Activated CD4-positive, alpha-beta memory T cell treated with anti-CD3 and anti-CD28 coated beads, Interleukin-2, amount 10 ng/mL, durations not matched to agents 7 days and 5 days (primary cell): ENCODE measurements at regions not wholly inside any gene's neighbourhood (a gene's known extent, or its start where the extent isn't known, plus 50 kb on each side); places are given as distances from the start of the nearest gene placed in this dataset.

Experiments used
- CTCF ChIA-PET: fragments of 350-600 bp; sonication (Branson Sonifier 250); formaldehyde crosslinking; loops from one replicate; lab custom pipeline; 2021; ENCODE audit warnings: antibody characterized with exemption, inconsistent platforms; lab: Charles Lee
- POLR2A ChIA-PET: fragments of 350-600 bp; sonication (Branson Sonifier 250); formaldehyde crosslinking; loops from one replicate; lab custom pipeline; 2021; ENCODE audit warnings: antibody characterized with exemption; lab: Charles Lee
- DNase-seq: peaks from one replicate; pipeline ENCODE4 v3.0.0-alpha.2; 2020
- H3K27ac Mint-ChIP-seq: one replicate; pipeline ENCODE4 v1.8.0; 2021; ENCODE audit warnings: mild to moderate bottlenecking, mixed read lengths
- H3K27me3 Mint-ChIP-seq: one replicate; pipeline ENCODE4 v1.8.0; 2021; ENCODE audit warnings: mixed read lengths
- H3K36me3 Mint-ChIP-seq: one replicate; pipeline ENCODE4 v1.8.0; 2021; ENCODE audit warnings: low read depth, mixed read lengths
- H3K4me1 Mint-ChIP-seq: one replicate; pipeline ENCODE4 v1.8.0; 2021; ENCODE audit warnings: mixed read lengths
- H3K4me3 Mint-ChIP-seq: one replicate; pipeline ENCODE4 v1.8.0; 2021; ENCODE audit warnings: mild to moderate bottlenecking, mixed read lengths
- H3K9me3 Mint-ChIP-seq: one replicate; pipeline ENCODE4 v1.8.0; 2021; ENCODE audit warnings: mixed read lengths

DNA sequence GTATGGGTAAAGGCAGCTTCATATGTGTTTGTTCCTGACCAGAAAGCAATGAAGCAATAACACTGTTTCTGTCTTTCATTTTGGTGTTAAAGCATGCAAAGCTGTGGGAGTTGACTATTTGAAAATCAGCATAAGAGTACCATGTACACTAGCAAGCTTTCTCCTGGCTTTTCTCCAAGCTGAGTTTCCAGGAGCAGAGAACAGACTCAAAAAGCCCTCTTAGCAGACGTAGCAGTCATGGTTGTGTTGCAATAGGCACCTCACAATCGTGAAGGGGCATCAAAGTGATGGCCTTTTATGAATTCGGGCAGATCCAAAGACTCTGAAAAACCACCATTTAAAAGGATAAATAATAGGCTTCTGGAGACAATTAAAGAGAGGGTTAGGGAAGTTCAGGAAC is 159.7 kb downstream of the PTGER3 start:
- no peaks in the 10 kb centered on the region for H3K9me3 Mint-ChIP-seq
- DNase-seq, result no peak
- ChIA-PET CTCF (no interaction called here), POLR2A (no interaction called here)
- no peaks in the 10 kb centered on the region for H3K4me1 Mint-ChIP-seq
- no peak overlapping the region for H3K4me3 Mint-ChIP-seq
- H3K27ac Mint-ChIP-seq, result no peak overlapping the region
- H3K27me3 Mint-ChIP-seq, result no peaks in the 10 kb centered on the region
- no peaks in the 10 kb centered on the region for H3K36me3 Mint-ChIP-seq

DNA sequence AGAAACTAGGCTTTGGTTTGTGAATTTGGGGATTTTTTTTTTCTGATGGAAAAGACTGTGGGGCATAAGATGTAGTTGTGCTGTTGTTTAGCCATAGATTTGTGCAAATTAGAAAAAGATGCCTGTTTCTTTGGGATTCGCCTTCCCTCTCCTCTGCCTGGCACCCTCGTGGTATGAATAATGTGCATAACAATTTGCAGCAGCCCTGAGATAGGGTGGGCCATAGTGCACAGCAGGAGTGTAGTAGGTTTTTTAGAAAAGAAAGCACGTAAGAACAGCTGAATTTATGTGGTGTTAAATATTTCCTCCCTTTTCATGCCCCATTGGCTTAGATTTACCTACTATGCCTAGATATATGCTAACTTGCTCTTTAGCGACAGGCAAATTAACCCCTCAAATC is 158.9 kb downstream of the PTGER3 start:
- no peaks in the 10 kb centered on the region for H3K9me3 Mint-ChIP-seq
- H3K4me1 Mint-ChIP-seq, result no peaks in the 10 kb centered on the region
- H3K27me3 Mint-ChIP-seq, result no peaks in the 10 kb centered on the region
- no peak overlapping the region for H3K4me3 Mint-ChIP-seq
- no peaks in the 10 kb centered on the region for H3K36me3 Mint-ChIP-seq
- DNase-seq, result no peak
- ChIA-PET CTCF (no interaction called here), POLR2A (no interaction called here)
- no peak overlapping the region for H3K27ac Mint-ChIP-seq

DNA sequence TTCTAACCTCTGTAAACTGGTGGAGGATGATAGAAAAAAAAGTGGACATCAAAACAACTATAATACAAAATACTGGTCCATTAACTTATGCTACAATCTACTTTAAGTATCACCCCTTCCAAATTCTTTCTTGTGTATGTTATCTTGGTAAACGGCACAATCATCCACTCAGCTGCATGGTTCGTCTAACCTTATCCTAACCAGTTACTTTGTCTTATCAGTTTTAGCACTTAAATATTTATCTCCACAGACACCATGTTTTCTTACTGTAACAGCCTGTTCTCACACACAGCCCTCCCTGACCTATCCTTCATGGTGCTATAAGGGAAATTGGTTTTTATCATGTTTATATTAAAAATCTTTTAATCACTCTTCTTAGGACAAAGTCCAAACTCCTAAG is 157.2 kb downstream of the PTGER3 start:
- Mint-ChIP-seq H3K27me3 (no peaks in the 10 kb centered on the region), H3K4me1 (no peaks in the 10 kb centered on the region), H3K9me3 (no peaks in the 10 kb centered on the region), H3K4me3 (no peak overlapping the region), H3K36me3 (no peaks in the 10 kb centered on the region), H3K27ac (no peak overlapping the region)
- POLR2A ChIA-PET, result no interaction called here
- no peak for DNase-seq
- CTCF ChIA-PET, result no interaction called here

DNA sequence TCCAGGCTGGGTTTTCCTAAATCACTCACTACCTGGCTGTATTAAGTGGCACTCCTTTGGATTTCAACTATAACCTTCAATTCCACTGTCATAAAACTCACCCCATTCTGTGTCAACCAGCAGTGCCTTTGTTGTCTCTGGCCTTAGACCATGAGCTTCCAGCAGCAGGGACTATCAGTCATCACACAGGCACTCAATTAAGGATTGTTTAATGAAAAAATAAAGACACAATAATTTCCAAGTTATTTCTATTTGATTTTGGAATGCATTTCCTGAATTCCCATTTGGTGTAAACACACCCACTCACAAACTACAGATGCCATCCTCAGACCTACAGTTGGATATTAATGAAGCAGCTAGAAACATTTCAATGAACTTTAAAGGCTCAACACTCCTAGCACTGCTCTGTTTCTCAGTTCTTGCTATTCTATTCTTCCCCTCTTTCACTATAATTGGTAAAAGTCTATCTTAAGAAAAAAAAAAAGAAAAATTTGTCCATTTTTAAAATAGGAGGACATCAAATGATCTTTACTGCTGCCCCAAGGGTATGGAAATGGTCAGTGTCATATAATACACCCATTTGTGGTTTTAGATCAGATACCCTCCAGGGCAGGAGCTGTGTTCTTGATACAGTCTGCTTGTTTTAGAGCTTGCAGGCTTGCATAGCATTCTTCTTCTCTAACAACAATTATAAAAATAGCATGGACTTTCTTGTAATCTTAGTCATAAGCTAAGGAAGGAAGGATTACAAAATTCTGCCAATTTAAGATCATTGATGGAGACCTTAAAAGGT is 156.4 kb downstream of the PTGER3 start:
- Mint-ChIP-seq H3K27ac (no peak overlapping the region), H3K36me3 (no peaks in the 10 kb centered on the region), H3K9me3 (no peaks in the 10 kb centered on the region), H3K27me3 (no peaks in the 10 kb centered on the region), H3K4me1 (no peaks in the 10 kb centered on the region), H3K4me3 (no peak overlapping the region)
- ChIA-PET POLR2A (no interaction called here), CTCF (no interaction called here)
- no peak for DNase-seq

DNA sequence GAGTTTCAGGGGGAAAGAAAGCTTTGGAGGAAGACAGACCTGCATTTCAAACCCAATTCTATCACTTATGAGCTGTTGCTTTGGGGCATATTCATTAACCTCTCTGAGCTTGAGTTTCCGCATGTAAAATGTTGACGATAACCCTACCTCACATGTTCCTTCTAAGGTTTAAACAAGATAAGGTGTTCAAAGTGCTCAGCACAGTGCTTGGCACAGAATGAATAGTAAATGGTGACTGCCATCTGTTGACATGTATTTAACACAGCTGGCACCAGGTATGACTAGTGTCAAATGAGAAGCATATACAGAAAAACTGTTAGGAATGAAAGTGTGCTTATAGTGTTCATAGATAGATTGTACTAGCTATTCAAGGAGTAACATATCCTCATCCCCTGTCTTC is 155.5 kb downstream of the PTGER3 start:
- Mint-ChIP-seq H3K27ac (no peak overlapping the region), H3K9me3 (no peaks in the 10 kb centered on the region), H3K4me3 (no peak overlapping the region), H3K27me3 (no peaks in the 10 kb centered on the region), H3K36me3 (no peaks in the 10 kb centered on the region), H3K4me1 (no peaks in the 10 kb centered on the region)
- no peak for DNase-seq
- ChIA-PET POLR2A (no interaction called here), CTCF (no interaction called here)

DNA sequence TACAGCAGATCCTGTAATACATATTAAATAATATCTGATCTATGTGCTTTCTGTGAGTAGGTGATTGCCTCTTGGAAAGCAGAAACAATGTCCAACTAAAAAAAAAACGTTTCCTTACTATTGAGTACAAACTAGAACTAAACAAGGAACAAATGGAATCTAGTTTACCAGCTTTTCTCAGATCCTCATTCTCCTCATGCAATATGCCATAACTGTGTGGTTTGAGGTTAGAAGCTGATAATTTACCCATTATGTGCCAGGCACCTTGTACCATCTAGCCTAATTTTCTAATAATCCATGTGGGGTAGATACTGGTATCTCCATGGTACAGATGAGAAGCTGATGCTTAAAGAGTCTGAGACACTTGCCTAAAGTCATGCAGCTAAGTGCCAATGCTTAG is 154.7 kb downstream of the PTGER3 start:
- no peak for DNase-seq
- CTCF ChIA-PET, result no interaction called here
- Mint-ChIP-seq H3K4me3 (no peak overlapping the region), H3K9me3 (no peaks in the 10 kb centered on the region), H3K27me3 (no peaks in the 10 kb centered on the region), H3K36me3 (no peaks in the 10 kb centered on the region), H3K4me1 (no peaks in the 10 kb centered on the region), H3K27ac (no peak overlapping the region)
- POLR2A ChIA-PET, result no interaction called here

DNA sequence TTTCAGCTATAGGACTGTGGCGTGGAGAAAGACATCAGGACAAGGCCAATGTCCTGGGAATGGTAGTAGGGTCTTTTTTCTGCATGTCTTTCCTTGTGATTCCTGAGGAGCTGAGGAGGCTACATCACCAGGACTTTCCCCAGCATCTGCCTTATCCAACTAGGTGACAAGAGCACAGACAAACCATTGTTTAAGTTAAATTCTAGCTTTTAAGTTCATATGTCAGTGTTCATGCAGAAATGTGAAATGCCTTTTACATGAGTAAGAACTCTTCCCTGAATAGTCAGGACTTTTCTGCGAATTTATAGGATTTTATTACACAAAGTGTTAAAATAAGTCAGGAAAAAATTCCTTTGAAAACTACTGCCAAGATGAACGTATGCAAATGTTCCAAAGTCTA is 154.2 kb downstream of the PTGER3 start:
- Mint-ChIP-seq H3K4me3 (no peak overlapping the region), H3K36me3 (no peaks in the 10 kb centered on the region), H3K27me3 (peaks cover 3% of the 10 kb centered on the region), H3K4me1 (no peaks in the 10 kb centered on the region), H3K9me3 (no peaks in the 10 kb centered on the region), H3K27ac (no peak overlapping the region)
- DNase-seq, result no peak
- POLR2A ChIA-PET, result no interaction called here
- CTCF ChIA-PET, result no interaction called here

DNA sequence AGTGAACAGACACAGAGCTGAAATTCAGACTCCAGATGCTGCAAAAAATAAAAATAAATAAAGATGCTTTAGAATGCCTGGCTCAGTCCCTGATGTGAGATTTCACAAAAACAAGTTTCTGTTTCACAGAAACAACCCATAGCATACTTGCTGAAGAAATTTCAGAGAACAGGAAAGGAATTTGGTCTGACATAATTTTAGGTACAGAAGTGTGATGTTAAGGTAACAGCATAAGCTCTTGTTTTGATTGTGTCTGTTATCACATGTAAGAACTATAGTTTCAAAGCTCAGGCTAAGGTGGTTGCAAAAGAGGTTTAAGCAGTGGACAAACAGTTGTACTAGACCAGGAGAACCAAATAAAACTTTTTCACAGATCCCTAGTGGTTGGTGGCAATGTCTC is 152.1 kb downstream of the PTGER3 start:
- DNase-seq, result no peak
- Mint-ChIP-seq H3K9me3 (no peaks in the 10 kb centered on the region), H3K27me3 (peaks cover 3% of the 10 kb centered on the region), H3K27ac (no peak overlapping the region), H3K4me3 (no peak overlapping the region), H3K4me1 (no peaks in the 10 kb centered on the region), H3K36me3 (no peaks in the 10 kb centered on the region)
- CTCF ChIA-PET, result no interaction called here
- POLR2A ChIA-PET, result no interaction called here

DNA sequence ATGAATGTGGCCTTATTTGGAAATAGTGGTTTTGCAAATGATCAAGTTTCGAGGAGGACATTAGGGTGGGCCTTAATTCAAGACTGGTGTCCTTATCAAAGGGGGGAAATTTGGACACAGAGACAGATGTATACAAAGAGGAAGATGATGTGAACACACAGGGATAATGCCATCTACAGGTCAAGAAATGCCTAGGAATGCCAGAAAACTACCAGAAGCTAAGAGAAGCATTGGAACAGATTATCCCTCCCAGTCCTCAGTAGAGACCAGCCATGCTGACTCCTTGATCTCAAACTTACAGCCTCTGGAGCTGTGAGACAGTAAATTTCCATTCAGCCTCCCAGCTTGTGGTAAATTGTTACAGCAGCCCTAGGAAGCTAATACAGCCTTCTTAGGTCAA is 151.4 kb downstream of the PTGER3 start:
- ChIA-PET POLR2A (no interaction called here), CTCF (no interaction called here)
- H3K27me3 Mint-ChIP-seq, result peaks cover 3% of the 10 kb centered on the region
- no peaks in the 10 kb centered on the region for H3K36me3 Mint-ChIP-seq
- no peak overlapping the region for H3K4me3 Mint-ChIP-seq
- H3K9me3 Mint-ChIP-seq, result no peaks in the 10 kb centered on the region
- no peak overlapping the region for H3K27ac Mint-ChIP-seq
- DNase-seq, result no peak
- H3K4me1 Mint-ChIP-seq, result no peaks in the 10 kb centered on the region

DNA sequence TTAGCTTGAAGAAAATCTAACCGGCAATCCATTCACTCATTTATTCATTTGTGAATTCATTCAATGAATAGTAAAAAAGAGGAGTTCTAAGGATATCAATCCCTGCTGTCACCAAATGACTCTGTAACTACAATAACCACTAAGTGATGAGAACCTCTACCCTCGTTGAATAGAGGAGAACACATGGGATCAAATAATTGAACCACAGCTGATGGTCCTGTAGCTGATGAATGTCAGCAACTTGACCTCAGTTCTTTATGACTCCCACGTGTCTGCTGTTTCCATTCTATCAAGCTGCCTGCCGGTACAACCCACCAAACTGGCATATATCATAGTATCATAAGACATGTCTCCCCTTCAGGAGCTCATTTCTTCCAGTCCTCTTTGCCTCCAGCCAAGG is 150.3 kb downstream of the PTGER3 start:
- DNase-seq, result no peak
- no peaks in the 10 kb centered on the region for H3K9me3 Mint-ChIP-seq
- H3K4me1 Mint-ChIP-seq, result no peaks in the 10 kb centered on the region
- POLR2A ChIA-PET, result no interaction called here
- no peak overlapping the region for H3K4me3 Mint-ChIP-seq
- CTCF ChIA-PET, result no interaction called here
- no peak overlapping the region for H3K27ac Mint-ChIP-seq
- H3K36me3 Mint-ChIP-seq, result no peaks in the 10 kb centered on the region
- H3K27me3 Mint-ChIP-seq, result peaks cover 3% of the 10 kb centered on the region

DNA sequence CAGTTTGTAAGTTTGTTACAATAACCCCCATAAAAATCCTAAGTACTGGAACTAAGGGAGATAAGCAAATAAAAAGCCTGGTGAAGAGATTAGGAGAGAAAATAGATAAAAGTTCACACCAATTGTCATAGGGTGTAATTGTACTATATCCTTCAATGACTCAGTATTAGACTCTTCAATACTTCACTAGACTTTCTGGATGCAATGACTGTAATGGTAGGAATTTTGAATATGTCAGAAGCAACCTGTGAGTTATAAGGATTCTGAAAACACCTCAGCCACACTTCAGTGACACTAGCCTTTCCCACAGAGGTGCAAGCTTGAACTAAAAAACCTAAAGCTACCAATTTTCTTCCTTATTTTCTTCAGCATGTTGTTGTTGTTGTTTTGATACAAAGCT is 147.9 kb downstream of the PTGER3 start:
- H3K36me3 Mint-ChIP-seq, result no peaks in the 10 kb centered on the region
- DNase-seq, result no peak
- H3K4me3 Mint-ChIP-seq, result no peak overlapping the region
- ChIA-PET CTCF (no interaction called here), POLR2A (no interaction called here)
- no peak overlapping the region for H3K27ac Mint-ChIP-seq
- no peaks in the 10 kb centered on the region for H3K4me1 Mint-ChIP-seq
- H3K9me3 Mint-ChIP-seq, result no peaks in the 10 kb centered on the region
- H3K27me3 Mint-ChIP-seq, result peaks cover 3% of the 10 kb centered on the region

DNA sequence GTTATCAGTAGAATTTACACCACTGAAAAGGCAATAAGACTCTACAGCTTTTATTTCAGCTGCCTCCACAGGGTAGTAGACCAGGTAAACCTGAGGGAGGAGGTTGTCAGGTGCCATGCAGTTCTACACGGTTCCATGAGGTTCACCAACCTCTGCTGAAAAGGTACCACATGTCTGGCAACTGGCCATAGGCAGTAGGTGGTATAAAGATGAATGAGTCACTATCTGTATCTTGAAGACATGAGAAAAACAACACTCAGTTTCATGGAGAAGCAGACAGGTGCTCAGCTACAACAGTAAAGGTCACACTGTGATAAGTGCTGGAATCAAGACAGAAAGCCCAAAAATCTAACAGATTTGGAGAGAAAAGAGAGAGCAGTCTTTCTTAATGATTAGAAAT is 145.4 kb downstream of the PTGER3 start:
- no peaks in the 10 kb centered on the region for H3K36me3 Mint-ChIP-seq
- ChIA-PET POLR2A (no interaction called here), CTCF (no interaction called here)
- no peaks in the 10 kb centered on the region for H3K9me3 Mint-ChIP-seq
- no peak overlapping the region for H3K27ac Mint-ChIP-seq
- peaks cover 3% of the 10 kb centered on the region for H3K27me3 Mint-ChIP-seq
- H3K4me1 Mint-ChIP-seq, result no peaks in the 10 kb centered on the region
- H3K4me3 Mint-ChIP-seq, result no peak overlapping the region
- no peak for DNase-seq

DNA sequence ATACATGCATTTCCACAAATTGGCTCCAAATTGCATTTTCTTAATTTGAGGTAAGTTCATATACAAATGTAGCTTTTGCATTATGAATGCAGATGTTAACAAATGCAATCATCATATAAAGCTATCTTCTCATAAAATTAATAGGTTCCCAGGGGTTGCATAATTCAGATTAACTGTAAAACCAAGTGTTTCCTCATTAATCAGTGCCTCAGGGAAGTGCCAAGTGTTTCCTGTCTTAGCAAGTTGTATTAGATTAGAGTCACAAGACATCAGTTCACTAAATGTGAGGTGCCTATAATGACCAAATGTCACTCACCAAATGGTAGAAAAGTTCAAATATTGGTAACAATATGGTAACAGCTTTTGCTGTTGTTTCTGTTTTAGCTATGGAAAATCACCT is 140.8 kb downstream of the PTGER3 start:
- H3K9me3 Mint-ChIP-seq, result no peaks in the 10 kb centered on the region
- H3K4me1 Mint-ChIP-seq, result no peaks in the 10 kb centered on the region
- CTCF ChIA-PET, result no interaction called here
- H3K27me3 Mint-ChIP-seq, result no peaks in the 10 kb centered on the region
- POLR2A ChIA-PET, result no interaction called here
- H3K27ac Mint-ChIP-seq, result no peak overlapping the region
- H3K4me3 Mint-ChIP-seq, result no peak overlapping the region
- DNase-seq, result no peak
- H3K36me3 Mint-ChIP-seq, result no peaks in the 10 kb centered on the region

DNA sequence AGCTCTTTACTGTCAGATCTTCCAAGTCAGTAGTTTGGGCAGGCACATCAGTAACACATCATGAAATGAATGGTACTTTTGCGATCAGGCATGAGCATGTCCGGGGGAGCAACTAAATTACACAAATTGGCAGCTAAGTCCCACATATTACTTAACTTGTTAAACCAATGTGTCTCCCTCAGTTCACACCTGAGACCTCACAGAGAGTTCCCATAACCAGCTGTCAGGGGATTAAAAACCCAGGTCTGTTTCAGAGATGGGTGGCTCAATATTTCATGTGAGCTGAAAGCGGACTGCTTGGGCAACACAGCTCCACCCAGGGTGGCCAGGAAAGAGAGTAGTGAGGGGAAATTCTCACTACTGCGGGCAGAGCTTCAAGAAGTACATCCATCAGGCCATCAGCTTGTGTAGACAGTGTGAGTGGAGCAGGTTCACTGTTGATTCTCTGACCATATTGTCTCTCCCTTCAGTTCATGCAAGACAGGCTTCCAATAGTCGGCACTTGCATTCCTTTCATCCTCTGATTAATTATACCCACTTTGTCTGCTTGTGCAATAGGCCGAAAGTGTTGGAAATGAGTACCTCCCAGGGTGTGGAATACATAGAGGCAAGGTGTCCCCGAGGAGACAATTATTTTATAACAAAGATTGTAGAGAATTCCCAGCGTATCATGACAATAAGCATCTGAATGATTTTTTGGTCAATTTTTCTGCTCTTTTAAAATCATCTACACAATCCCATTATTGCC is 139.9 kb downstream of the PTGER3 start:
- no peak overlapping the region for H3K27ac Mint-ChIP-seq
- POLR2A ChIA-PET, result no interaction called here
- H3K27me3 Mint-ChIP-seq, result no peaks in the 10 kb centered on the region
- no peak for DNase-seq
- H3K9me3 Mint-ChIP-seq, result no peaks in the 10 kb centered on the region
- no peak overlapping the region for H3K4me3 Mint-ChIP-seq
- CTCF ChIA-PET, result no interaction called here
- no peaks in the 10 kb centered on the region for H3K36me3 Mint-ChIP-seq
- no peaks in the 10 kb centered on the region for H3K4me1 Mint-ChIP-seq
